Dedifferentiated amniotic fluid mesenchymal stem cell (primary cell): ENCODE measurements at regions not wholly inside any gene's neighbourhood (a gene's known extent, or its start where the extent isn't known, plus 50 kb on each side); places are given as distances from the start of the nearest gene placed in this dataset.

Experiments used
- DNase-seq: peaks from one replicate; pipeline ENCODE4 v3.0.0-alpha.2; 2016; ENCODE audit errors: extremely low spot score

DNA sequence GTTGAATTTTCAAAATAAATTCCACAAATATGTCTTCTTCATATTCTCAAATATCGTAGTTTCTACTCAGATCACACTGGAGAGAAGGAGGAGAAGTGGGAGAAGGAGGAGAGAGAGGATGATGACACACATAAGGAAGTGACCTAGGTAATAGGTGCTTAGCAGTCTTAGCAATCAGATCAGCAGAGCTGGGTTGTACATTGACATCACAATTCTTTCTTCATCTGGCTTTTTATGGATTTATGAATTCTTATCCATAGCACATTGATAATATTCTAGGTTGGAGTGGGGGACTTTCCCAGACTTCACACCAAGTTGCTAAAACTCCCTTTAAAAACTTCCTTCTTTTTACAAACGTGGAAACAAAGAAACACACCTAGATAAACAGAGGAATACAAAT is 86.9 kb downstream of the FGF9 start:
- no peak for DNase-seq

- DNase-seq, result no peak
These were observed 87.6 kb downstream of the FGF9 start for GRCh38 chr13:21758441-21758840.

DNA sequence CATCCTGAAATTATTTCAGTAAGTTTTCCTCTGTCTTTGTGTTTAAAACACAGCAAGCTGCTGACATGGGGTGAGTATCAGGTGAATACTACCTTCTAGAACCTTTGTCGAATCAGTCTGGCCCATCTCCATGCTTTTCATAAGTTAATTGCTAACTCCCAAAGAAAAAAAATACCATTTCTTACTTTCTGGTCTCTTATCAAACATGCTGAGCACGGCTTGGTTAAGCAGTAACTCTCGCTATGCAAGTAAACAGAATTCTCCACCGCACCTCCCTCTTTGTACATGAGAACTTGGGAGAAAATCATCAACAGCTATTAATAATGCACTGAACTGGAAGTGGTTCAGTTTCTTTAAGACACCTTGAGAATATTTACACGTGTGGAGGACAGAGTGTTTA is 88.6 kb downstream of the FGF9 start:
- no peak for DNase-seq

DNA sequence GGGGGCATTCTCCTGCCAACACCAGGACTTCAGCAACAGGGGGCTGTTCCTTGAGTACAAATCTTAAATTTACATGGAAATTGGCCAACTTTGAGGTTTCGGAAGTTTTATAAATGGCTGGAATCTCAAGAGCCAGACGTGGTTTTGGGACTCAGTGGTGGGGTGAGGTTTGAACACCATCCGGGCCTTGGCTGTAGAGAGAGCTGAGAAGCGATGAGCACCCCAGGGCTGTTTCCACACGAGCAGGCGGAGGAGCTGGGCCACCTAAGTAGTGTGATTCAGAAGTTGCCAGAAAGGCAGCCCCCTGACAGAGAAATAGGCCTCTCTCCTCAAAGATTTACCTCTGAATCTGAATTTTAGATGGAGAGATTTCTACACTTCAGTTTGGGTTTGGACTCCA is 89.0 kb downstream of the FGF9 start:
- no peak for DNase-seq

- DNase-seq, result no peak
These were observed 90.9 kb downstream of the FGF9 start for GRCh38 chr13:21761770-21762169.

DNA sequence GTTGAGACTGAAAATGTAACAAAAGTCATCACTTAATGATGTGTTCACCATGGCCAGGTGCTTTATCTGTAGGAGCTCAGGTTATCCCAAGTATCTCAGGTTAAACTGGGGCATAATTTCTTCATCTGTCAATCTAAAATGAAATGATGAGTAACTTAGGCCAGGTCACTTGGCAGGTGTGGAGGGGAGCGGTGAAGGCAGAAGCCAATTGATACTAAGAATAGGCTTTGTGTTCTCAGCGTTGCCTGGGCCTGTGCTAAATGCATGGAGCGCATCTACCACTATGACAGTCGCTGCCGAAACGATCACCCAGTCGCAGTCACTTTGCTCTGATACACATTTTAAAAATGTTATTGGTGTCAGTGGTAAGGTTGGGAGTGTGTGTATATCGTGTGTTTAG is 91.6 kb downstream of the FGF9 start:
- DNase-seq, result no peak

DNA sequence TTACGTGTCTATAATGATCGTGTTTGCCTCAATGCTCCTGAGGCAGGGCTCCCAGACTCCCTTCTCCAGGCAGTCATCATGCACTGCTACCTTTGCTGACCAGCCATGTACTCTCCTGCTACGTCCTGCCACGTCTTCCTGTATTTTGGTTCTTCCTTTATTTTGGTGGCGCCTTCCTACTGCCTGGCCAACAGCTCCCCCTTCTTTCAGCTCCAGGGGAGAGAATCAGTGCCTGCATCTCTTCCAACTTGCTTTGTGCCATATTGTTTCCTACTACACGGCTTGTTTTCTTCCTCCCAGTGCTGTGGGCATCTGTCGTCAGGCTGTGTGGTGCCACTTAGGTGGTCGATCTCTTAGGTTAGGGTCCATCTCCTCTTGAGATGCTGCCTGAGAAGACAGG is 96.2 kb downstream of the FGF9 start:
- DNase-seq, result no peak

GRCh38 chr13:21771075-21771474 is 100.2 kb downstream of the FGF9 start:
- no peak for DNase-seq

DNA sequence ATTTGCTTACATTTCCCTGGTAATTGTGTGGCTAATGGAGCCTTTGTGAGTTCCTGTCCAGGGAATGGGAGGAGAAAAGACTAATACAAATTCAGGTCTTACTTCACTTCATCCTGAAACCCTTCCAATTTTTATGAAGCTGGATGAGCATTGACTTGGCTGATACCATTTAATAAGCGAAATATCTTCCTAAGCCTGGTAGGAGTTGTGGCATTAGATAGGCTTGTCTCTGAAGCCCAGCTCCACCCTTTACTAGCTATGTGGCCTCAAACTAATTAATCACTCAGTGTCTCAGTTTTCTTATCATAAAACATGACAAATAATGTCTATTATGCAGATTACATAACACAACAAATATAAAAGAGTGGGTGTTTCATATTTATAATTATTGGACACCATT is 106.3 kb downstream of the FGF9 start:
- DNase-seq, result no peak

DNA sequence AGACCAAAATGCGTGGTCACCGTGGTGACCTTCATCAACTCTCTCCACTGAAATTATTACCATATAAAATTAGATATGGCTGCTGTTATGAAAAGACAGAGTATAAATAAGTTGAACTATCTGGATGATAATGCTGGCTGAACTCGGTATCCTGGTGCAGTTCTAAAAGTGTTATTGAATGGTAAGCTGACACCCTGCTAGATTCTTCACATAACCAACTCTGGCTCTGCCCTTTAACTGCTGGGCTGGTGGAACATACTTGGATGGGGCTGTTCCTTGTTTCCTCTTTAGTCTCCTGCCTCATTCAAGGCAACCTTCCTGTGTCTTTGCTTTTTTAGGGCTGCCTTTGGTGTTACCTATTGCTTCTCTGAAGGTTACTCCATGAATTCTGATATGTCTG is 106.9 kb downstream of the FGF9 start:
- DNase-seq, result no peak

GRCh38 chr13:21782736-21783135 is 111.9 kb downstream of the FGF9 start:
- no peak for DNase-seq

DNA sequence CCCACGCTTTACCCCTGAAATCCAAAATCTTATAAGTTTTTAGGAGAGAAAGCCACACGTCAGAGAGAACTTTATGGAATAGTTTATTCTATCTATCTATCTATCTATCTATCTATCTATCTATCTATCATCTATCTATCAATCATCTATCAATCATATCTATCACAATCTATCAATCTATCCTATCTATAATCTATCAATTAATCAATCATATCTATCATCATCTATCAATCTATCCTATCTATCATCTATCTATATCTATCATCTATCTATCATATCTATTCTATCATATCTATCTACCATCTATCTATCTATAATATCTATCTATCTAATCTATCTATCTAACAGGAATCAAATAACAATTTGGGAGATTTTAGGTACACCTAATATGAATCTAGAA is 115.1 kb downstream of the FGF9 start:
- DNase-seq, result no peak

DNA sequence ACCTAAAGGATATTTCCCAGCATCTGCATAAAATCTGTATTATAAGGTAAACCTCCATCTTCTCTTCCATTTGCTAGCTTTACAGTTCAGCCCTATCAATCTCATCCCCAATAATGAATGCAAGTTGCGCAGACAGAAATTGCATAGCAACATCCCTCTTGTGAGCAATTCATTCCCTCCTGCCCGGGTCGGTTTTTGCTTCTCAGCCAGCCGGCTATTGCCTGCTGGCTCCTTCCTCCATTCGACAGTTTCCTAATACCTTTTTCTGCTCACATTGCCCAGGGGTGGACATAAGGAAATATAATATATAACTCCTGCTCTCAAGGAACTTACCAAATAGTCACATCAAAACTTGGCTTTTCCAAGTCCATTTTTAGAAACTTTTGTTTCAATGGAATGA is 125.2 kb downstream of the FGF9 start:
- no peak for DNase-seq

DNA sequence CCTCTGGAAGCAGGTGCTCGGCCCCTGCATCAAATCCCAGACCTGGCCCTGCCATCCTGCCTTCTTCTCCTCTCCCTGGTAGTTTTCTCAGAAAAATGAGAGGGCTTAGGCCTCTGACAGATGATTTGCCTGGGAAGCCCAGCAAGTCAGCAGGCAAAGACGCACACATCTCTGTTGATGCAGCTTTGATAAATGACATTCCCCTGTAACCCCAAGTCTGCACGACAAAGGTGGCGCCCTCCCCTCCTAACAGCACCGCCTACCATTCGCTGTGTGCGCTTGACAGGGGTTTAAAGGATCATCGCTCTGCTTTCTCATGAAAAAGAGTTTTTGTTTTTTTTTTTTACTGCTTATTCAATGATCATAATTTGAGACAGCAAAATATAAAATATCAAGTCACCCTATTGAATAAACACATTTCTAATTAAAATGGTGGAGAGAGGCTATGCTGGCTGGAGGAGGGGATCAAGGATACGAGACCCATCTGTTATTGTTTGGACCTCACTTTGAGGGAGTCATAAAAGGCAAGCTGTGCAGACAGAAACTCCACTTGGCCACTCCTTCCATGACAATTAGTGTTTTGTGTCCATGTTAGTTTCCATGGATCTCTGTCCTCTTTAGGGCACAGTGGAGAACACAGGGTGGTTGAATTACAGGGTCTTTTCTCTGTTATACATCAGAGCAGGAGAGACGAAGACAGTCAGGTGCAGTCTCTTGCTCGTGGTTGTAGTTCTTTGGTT is 126.1 kb downstream of the FGF9 start:
- DNase-seq, result no peak

DNA sequence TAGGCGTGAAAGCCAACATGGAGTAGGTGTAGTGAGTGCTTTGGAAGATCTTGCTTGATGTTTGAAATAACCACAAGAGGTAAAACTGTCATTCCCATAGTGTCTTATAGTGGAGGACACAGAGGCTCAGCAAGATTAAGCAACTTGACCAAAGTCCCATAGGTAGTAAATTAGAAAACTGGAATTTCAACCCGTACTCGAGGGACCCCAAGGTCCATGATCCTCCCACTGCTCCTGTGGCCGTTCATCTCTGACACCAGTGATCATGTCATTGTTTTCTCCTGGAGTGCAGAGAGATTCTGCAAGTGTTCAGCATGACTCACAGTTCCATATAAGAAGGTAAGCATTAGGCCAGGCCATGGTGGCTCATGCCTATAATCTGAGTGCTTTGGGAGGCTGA is 126.9 kb downstream of the FGF9 start:
- no peak for DNase-seq

DNA sequence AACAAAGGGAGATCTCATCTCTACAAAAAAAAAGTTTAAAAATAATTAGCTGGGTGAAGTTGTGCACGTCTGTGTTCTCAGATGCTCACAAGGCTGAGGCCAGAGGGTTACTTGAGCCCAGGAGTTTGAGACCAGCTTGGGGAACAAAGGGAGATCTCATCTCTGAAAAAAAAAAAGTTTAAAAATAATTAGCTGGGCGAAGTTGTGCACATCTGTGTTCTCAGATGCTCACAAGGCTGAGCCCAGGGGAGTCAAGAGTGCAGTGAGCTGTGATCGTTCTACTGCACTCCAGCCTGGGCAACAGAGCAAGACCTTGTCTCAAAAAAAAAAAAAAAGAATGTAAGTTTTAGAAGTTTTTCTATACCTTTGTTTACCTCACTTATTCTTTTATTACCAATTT is 127.3 kb downstream of the FGF9 start:
- DNase-seq, result no peak

- DNase-seq, result no peak
These were observed 128.8 kb downstream of the FGF9 start for GRCh38 chr13:21799671-21800070.

DNA sequence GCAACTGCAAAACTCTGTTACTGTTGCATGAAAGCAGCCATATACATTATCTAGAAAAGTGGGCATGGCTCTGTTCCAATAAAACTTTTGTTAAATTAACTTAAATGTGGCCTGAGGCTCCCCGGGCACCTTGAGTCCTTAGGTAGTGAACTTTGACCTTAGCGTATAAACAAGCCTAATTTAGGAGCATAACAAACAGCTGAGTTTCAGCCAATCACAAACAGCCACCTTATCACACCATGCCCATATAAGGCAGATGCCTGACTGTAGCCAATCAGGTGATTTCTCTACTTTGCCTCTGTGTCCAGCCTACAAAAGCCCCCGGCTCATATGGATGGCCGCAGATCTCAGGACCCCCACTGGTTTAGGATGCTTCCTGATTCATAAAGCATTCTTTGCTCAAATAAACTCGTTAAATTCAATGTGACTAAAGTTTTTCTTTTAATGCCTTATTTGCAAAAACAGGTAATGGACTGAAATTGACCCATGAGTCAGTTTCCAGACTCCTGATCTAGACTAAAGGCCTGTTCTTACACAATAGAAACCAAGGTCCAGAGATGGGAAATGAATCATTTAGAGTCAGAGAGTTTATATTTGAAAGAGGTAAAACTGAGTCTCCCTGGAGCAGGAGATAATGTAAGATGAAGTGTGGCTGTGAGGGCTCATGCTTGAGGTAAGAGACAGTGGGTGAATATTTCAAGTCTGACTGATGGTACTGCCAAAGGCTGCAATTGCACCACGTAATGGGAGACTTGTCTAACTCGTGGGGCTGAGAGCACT is 130.2 kb downstream of the FGF9 start:
- DNase-seq, result no peak

GRCh38 chr13:21805733-21806132 is 134.9 kb downstream of the FGF9 start:
- DNase-seq, result no peak

DNA sequence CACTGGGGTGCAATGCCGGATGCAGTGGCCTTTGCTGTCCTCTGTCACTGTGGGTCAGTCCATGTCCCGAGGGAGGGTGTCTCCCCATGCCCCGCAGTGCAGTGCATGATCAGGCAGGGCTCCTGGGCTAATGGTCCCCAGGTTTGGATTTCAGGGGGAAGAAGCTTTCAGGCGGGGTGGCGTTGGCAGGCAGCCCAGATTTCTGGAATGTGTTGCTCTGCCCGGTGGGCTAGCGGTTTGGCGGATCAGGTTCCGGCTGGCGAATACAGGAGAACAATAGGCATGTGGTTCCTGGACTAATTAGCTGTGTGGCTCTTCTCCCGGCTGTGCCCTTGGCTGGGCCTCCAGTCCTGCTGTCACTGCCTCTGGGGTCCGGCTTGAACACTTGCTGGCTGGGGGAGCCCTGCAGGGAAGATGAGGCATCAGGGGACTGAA is 141.3 kb downstream of the FGF9 start:
- DNase-seq, result no peak

DNA sequence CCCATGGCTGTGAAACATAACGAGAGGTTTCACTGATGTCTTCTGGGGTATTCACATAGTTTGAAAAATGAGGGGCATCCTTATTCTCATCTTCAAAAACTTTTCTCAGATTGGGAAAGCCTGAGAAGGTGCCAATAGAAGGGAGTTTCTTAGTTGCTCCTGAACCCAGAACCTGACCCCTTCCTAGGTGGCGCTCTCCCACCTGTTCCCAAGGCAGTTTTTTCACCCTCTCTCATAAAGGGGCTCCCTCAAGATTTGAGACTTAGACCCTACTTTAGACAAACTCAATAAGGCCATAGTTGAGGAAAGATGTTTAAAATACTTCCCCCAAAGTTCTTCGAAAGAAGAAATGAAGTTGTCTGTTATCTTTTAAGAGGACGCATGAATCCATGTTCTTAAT is 142.2 kb downstream of the FGF9 start:
- DNase-seq, result no peak

DNA sequence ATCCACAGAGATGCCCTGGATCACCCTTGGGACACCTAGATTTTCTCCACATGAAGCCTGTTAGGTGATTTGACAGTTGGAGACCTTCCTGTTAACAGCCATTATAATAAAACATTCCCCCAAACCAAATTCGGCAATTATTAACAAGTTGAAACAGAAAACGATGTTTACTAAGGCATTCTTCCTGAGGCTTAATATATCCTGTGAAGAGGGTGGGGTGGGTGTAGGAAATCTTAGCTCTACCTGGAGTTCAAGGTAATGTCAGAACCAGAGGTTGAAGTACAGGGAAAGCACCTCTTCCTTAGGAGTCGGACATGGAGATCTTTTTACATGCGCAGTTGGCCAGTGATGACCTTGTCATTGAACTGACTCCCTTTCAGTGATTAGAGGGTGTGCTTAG is 143.0 kb downstream of the FGF9 start:
- DNase-seq, result no peak

DNA sequence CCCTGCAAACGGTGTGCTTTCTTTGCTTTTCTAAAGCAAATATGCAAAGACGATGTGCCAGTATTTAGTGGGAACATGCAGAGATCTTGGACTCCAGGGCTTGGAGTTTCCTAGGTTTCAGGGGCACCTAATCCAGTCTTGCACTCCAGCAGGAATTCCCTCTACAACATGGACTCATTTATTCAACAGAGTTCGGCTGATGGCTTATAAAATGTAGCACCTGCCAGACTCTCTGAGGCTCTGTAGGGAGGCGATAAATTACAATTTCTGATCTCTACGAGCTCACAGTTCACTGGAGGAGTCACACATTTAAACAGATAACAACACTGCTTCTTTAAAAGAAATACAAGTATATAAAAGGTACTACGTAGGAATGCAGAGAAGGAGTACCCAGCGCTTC is 143.7 kb downstream of the FGF9 start:
- no peak for DNase-seq

DNA sequence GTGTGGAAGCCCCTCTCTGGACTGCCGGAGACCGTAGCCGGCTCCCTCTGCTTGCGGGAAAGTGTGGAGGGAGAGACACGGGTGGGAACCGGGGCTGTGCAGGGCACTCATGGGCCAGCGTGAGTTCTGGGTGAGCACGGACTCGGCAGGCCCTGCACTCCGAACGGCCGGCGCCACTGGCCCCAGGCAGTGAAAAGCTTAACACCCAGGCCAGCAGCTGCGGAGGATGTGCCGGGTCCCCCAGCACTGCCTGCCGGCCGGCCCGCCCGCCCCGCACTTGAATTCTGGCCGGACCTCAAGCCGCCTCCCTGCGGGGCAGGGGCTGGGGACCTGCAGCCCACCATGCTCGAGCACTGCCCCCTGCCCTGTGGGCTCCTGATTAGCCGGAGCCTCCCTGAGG is 147.0 kb downstream of the FGF9 start:
- DNase-seq, result no peak
